ENCODE measurements at regions not wholly inside any gene's neighbourhood (a gene's known extent, or its start where the extent isn't known, plus 50 kb on each side); places are given as distances from the start of the nearest gene placed in this dataset.

DNA sequence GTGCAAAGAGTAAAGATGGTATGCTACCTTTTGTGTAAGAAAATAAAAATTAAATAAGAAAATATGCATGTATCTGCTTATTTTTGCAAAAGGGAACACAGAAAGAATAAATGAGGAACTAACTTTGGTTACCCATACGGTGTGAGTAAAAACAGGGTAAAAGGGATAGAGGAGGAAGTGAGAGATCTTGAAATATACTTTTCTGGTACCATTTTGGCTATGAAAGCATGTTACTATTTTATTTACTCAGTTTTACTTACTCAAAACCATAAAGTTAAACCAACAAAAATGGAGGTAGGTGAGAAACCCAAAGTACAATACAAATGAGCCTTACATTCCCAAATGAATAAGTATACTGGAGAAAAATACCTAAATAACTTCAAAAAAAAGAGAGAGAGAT lies 122.0 kb upstream of the EGLN3 start:
- TF ChIP-seq, protein P1, sequence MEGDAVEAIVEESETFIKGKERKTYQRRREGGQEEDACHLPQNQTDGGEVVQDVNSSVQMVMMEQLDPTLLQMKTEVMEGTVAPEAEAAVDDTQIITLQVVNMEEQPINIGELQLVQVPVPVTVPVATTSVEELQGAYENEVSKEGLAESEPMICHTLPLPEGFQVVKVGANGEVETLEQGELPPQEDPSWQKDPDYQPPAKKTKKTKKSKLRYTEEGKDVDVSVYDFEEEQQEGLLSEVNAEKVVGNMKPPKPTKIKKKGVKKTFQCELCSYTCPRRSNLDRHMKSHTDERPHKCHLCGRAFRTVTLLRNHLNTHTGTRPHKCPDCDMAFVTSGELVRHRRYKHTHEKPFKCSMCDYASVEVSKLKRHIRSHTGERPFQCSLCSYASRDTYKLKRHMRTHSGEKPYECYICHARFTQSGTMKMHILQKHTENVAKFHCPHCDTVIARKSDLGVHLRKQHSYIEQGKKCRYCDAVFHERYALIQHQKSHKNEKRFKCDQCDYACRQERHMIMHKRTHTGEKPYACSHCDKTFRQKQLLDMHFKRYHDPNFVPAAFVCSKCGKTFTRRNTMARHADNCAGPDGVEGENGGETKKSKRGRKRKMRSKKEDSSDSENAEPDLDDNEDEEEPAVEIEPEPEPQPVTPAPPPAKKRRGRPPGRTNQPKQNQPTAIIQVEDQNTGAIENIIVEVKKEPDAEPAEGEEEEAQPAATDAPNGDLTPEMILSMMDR (IDR thresholded peaks at IDR 0.05; ENCODE audit: low read depth, low read length): no peak
- no peak for TF ChIP-seq EZH2phosphoT487 (IDR thresholded peaks at IDR 0.05; ENCODE audit: low read depth)

All from OCI-LY3 (cell line).